ENCODE measurements at regions not wholly inside any gene's neighbourhood (a gene's known extent, or its start where the extent isn't known, plus 50 kb on each side); places are given as distances from the start of the nearest gene placed in this dataset.

DNA sequence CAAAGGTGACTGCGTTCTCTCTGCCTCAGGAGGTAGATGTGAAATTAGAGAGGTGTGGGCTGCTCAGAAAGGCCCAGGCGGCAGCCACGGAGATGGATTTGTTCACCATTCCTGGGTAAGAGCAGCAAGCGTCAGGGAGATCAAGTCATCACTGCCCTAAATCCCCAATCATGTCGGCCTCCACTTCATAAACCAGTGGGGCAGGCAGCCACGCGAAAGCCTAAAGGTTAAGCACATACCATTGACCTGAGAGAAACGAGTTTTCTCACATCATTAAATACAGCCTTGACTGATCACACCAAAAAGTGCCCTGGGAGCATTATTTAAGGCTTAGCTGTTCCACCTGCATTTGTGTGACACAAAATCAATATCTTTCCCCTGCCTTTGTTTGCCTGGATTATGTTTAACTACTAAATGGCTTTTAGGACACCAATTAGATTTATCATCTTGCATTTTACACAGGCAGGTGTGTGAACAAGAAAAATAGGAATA, 50.7 kb upstream of the FOXB1 start:
- no peak overlapping the region for H3K9ac ChIP-seq (ENCODE audit: low read length in 5 of 5)
- H3K4me3 ChIP-seq (ENCODE audit: low read depth in 1 of 5, low read length in 5 of 5): no peak overlapping the region
- H3K36me3 ChIP-seq (ENCODE audit: control insufficient read depth in 5 of 5, insufficient read depth in 5 of 5, low read length in 5 of 5): no peaks in the 10 kb centered on the region
- peaks cover 4 to 12% (median 11%) of the 10 kb centered on the region in 5 donors for H3K9me3 ChIP-seq (ENCODE audit: control insufficient read depth in 5 of 5, low read length in 5 of 5)
- H3K4me1 ChIP-seq (ENCODE audit: control insufficient read depth in 5 of 5, insufficient read depth in 5 of 5, low read length in 5 of 5): no peaks in the 10 kb centered on the region
- H3K27me3 ChIP-seq (ENCODE audit: control insufficient read depth in 5 of 5, insufficient read depth in 4 of 5, low read length in 5 of 5): peaks cover 0 to 5% (median 0%) of the 10 kb centered on the region in 5 donors
- no peak overlapping the region for H3K27ac ChIP-seq (ENCODE audit: low read depth, low read length)

DNA sequence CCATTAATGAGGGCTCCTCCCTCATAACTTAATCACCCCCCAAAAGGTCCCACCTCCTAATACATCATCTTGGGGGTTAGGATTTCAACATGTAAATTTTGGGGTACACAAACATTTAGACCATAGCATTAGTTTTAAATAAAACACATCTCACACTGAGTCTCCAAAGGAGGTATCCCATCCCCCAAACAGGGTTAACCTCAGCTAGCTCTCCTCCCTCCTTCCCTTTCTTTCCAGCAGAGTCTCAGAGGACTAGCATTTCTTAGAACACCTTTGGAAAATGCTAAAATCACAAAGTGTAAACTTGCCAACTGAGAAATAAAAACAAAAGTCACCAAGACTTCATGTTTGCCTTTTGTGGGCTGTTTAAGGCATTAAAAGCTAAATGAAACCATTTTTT, 51.2 kb upstream of the FOXB1 start:
- Histone ChIP-seq H3K9me3 (ENCODE audit: control insufficient read depth in 5 of 5, low read length in 5 of 5) (peaks cover 4 to 11% (median 7%) of the 10 kb centered on the region in 5 donors), H3K4me3 (ENCODE audit: low read depth in 1 of 5, low read length in 5 of 5) (no peak overlapping the region), H3K27ac (ENCODE audit: low read depth, low read length) (no peak overlapping the region), H3K4me1 (ENCODE audit: control insufficient read depth in 5 of 5, insufficient read depth in 5 of 5, low read length in 5 of 5) (no peaks in the 10 kb centered on the region), H3K36me3 (ENCODE audit: control insufficient read depth in 5 of 5, insufficient read depth in 5 of 5, low read length in 5 of 5) (no peaks in the 10 kb centered on the region), H3K9ac (ENCODE audit: low read length in 5 of 5) (no peak overlapping the region), H3K27me3 (ENCODE audit: control insufficient read depth in 5 of 5, insufficient read depth in 4 of 5, low read length in 5 of 5) (peaks cover 0 to 5% (median 0%) of the 10 kb centered on the region in 5 donors)

DNA sequence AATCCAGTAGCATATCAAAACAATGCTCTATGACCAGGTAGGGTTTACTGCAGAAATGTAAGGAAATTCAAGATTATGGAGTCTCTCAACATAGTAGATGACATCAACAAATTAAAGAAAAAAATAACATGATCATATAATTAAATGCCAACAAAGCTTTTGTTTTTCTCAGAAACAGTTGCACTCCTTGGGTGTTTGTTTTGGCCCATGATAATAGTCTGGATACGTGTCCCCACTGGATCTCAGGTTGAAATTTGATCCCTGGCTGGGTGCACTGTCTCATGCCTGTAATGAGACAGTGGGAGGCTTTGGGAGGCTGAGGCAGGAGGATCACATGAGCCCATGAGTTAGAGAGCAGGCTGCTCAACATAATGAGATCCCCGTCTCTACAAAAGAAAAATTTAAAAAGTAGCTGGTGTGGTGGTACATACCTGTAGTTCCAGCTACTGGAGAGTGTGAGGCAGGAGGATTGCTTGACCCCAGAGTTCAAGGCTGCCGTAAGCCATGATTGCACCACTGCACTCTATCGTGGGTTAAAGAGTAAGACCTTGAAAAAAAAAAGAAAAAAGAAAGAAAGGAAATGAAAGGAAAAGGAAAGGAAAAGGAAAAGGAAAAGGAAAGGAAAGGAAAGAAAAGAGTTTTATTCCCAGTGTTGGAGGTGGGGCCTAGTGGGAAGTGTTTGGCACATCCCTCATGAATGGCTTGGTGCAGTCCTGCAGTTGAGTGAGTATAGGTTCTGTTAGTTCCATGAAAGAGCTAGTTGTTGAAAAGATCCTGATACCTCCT, 53.3 kb upstream of the FOXB1 start:
- H3K9me3 ChIP-seq (ENCODE audit: control insufficient read depth in 5 of 5, low read length in 5 of 5): peaks cover 3 to 6% (median 3%) of the 10 kb centered on the region in 5 donors
- peaks cover 0 to 5% (median 0%) of the 10 kb centered on the region in 5 donors for H3K27me3 ChIP-seq (ENCODE audit: control insufficient read depth in 5 of 5, insufficient read depth in 4 of 5, low read length in 5 of 5)
- no peak overlapping the region for H3K27ac ChIP-seq (ENCODE audit: low read depth, low read length)
- H3K4me3 ChIP-seq (ENCODE audit: low read depth in 1 of 5, low read length in 5 of 5): no peak overlapping the region
- H3K4me1 ChIP-seq (ENCODE audit: control insufficient read depth in 5 of 5, insufficient read depth in 5 of 5, low read length in 5 of 5): no peaks in the 10 kb centered on the region
- H3K36me3 ChIP-seq (ENCODE audit: control insufficient read depth in 5 of 5, insufficient read depth in 5 of 5, low read length in 5 of 5): no peaks in the 10 kb centered on the region
- H3K9ac ChIP-seq (ENCODE audit: low read length in 5 of 5): no peak overlapping the region

DNA sequence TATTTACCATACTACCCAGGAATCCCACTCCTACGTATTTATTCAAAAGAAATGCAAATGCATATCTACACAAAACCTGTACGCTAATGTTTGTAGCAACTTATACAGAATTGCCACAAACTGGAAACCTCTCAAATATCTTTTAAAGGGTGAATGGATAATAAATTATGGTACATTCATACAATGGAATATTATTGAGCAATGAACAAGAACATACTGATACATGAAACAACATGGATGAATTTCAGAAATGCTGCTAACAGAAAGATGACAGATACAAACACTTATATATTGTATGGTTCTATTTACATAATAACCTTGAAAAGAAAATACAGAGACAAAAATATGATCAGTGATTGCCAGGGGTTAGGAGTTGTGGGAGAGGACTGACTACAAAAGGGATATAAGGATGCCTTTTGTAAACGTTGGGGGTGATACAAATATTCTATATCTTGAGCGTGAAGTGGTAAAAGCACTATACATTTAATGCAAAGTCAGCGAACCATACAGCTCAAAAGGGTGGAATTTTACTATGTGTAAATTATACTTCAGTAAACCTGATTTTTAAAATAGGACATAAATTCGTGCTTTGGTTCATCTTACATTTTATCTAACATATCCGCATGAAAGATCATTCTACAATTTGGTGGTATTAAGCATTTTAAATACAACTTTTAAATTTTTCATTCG, 55.0 kb upstream of the FOXB1 start:
- Histone ChIP-seq H3K9me3 (ENCODE audit: control insufficient read depth in 5 of 5, low read length in 5 of 5) (peaks cover 0 to 4% (median 0%) of the 10 kb centered on the region in 5 donors), H3K27ac (ENCODE audit: low read depth, low read length) (no peak overlapping the region), H3K36me3 (ENCODE audit: control insufficient read depth in 5 of 5, insufficient read depth in 5 of 5, low read length in 5 of 5) (no peaks in the 10 kb centered on the region), H3K27me3 (ENCODE audit: control insufficient read depth in 5 of 5, insufficient read depth in 4 of 5, low read length in 5 of 5) (peaks cover 0 to 5% (median 0%) of the 10 kb centered on the region in 5 donors), H3K9ac (ENCODE audit: low read length in 5 of 5) (no peak overlapping the region), H3K4me3 (ENCODE audit: low read depth in 1 of 5, low read length in 5 of 5) (no peak overlapping the region), H3K4me1 (ENCODE audit: control insufficient read depth in 5 of 5, insufficient read depth in 5 of 5, low read length in 5 of 5) (no peaks in the 10 kb centered on the region)

DNA sequence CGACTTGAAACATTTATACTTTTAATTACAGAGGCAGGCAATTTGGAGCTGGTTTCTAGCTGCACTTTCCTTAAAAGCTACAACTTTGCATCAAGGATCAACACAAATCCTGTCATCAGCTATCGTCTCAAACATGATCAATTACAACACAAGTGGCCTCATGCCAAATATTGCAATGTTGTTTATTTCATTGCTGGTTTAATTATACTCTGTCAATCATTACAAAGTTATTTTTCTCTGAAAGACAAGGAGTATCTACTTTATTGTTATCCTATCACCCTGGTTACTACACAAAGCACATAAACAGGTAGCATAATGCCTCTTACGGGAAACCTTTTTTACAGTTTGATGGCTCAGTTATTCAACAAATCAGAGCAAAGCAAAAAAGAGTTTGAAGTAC, 58.0 kb upstream of the FOXB1 start:
- Histone ChIP-seq H3K9ac (ENCODE audit: low read length in 5 of 5) (no peak overlapping the region), H3K9me3 (ENCODE audit: control insufficient read depth in 5 of 5, low read length in 5 of 5) (no peaks in the 10 kb centered on the region), H3K4me1 (ENCODE audit: control insufficient read depth in 5 of 5, insufficient read depth in 5 of 5, low read length in 5 of 5) (no peaks in the 10 kb centered on the region), H3K4me3 (ENCODE audit: low read depth in 1 of 5, low read length in 5 of 5) (no peak overlapping the region), H3K27me3 (ENCODE audit: control insufficient read depth in 5 of 5, insufficient read depth in 4 of 5, low read length in 5 of 5) (peaks cover 0 to under 1% (median 0%) of the 10 kb centered on the region in 5 donors), H3K27ac (ENCODE audit: low read depth, low read length) (no peak overlapping the region), H3K36me3 (ENCODE audit: control insufficient read depth in 5 of 5, insufficient read depth in 5 of 5, low read length in 5 of 5) (no peaks in the 10 kb centered on the region)

DNA sequence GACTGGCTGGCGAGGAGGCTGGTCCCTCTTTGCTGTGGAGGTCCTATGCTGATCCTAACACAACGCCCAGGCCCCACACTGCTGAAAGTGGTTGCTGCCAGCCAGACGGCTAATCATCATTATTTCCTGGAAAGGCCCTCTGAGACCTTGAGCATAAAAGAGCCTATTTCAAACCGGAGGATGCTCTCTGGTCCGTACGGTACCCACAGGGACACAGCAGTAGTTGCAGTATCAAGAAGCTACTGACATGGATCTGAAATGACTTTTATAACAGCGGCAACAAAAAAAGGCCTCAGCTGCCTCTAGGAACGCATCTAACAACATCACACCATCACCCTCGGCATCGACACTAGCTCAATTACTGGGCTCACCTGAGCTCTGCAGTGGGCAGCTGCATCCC, 59.1 kb upstream of the FOXB1 start:
- Histone ChIP-seq H3K27ac (ENCODE audit: low read depth, low read length) (no peak overlapping the region), H3K36me3 (ENCODE audit: control insufficient read depth in 5 of 5, insufficient read depth in 5 of 5, low read length in 5 of 5) (no peaks in the 10 kb centered on the region), H3K4me1 (ENCODE audit: control insufficient read depth in 5 of 5, insufficient read depth in 5 of 5, low read length in 5 of 5) (no peaks in the 10 kb centered on the region), H3K27me3 (ENCODE audit: control insufficient read depth in 5 of 5, insufficient read depth in 4 of 5, low read length in 5 of 5) (peaks cover 0 to 5% (median 0%) of the 10 kb centered on the region in 5 donors), H3K9ac (ENCODE audit: low read length in 5 of 5) (no peak overlapping the region), H3K4me3 (ENCODE audit: low read depth in 1 of 5, low read length in 5 of 5) (no peak overlapping the region), H3K9me3 (ENCODE audit: control insufficient read depth in 5 of 5, low read length in 5 of 5) (no peaks in the 10 kb centered on the region)

DNA sequence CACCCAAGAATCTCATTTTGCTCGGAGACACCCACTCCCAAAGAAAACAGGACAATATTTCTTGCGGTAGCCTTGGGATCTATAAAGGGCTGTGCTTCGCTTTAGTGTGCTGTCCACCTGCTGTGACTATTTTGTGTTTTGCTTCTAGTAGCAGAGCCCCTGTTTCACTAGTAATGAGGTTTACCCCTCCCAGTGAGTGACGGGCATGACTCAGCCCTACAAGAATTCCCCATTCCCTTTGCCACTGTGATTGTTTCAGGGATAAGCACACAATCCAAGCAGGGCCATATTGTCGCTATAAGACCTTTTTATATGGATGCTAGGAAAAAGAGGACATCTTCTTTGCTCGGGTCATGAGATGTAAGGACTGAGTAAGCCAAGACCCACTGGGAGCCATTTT, 62.5 kb upstream of the FOXB1 start:
- H3K9ac ChIP-seq (ENCODE audit: low read length in 5 of 5): no peak overlapping the region
- peaks cover 0 to 3% (median 0%) of the 10 kb centered on the region in 5 donors for H3K4me1 ChIP-seq (ENCODE audit: control insufficient read depth in 5 of 5, insufficient read depth in 5 of 5, low read length in 5 of 5)
- no peaks in the 10 kb centered on the region for H3K9me3 ChIP-seq (ENCODE audit: control insufficient read depth in 5 of 5, low read length in 5 of 5)
- no peak overlapping the region for H3K27ac ChIP-seq (ENCODE audit: low read depth, low read length)
- H3K4me3 ChIP-seq (ENCODE audit: low read depth in 1 of 5, low read length in 5 of 5): no peak overlapping the region
- peaks cover 6 to 14% (median 7%) of the 10 kb centered on the region in 5 donors for H3K27me3 ChIP-seq (ENCODE audit: control insufficient read depth in 5 of 5, insufficient read depth in 4 of 5, low read length in 5 of 5)
- H3K36me3 ChIP-seq (ENCODE audit: control insufficient read depth in 5 of 5, insufficient read depth in 5 of 5, low read length in 5 of 5): no peaks in the 10 kb centered on the region

DNA sequence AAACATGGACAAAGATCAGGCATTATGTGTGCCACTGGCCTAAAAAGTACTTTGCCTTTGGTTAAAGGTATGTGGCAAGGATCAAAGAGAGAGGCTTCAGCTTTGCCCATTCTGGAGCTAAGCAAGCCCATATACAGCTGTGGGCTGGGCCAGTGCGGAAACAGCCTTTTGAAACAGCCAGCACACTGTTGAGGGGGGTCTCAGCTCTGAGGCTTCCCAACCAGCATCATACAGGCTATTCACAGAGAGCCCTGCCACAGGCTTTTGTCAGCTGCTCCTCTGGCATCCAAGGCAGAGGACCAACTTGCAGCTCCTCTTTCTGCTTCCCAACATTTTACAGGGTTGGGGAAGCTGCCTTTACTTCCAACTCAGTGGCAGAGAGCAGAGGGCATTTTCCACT, 63.2 kb upstream of the FOXB1 start:
- Histone ChIP-seq H3K9ac (ENCODE audit: low read length in 5 of 5) (no peak overlapping the region), H3K27ac (ENCODE audit: low read depth, low read length) (no peak overlapping the region), H3K9me3 (ENCODE audit: control insufficient read depth in 5 of 5, low read length in 5 of 5) (no peaks in the 10 kb centered on the region), H3K4me3 (ENCODE audit: low read depth in 1 of 5, low read length in 5 of 5) (no peak overlapping the region), H3K27me3 (ENCODE audit: control insufficient read depth in 5 of 5, insufficient read depth in 4 of 5, low read length in 5 of 5) (peaks cover 6 to 14% (median 12%) of the 10 kb centered on the region in 5 donors), H3K4me1 (ENCODE audit: control insufficient read depth in 5 of 5, insufficient read depth in 5 of 5, low read length in 5 of 5) (peaks cover 0 to 3% (median 0%) of the 10 kb centered on the region in 5 donors), H3K36me3 (ENCODE audit: control insufficient read depth in 5 of 5, insufficient read depth in 5 of 5, low read length in 5 of 5) (no peaks in the 10 kb centered on the region)

DNA sequence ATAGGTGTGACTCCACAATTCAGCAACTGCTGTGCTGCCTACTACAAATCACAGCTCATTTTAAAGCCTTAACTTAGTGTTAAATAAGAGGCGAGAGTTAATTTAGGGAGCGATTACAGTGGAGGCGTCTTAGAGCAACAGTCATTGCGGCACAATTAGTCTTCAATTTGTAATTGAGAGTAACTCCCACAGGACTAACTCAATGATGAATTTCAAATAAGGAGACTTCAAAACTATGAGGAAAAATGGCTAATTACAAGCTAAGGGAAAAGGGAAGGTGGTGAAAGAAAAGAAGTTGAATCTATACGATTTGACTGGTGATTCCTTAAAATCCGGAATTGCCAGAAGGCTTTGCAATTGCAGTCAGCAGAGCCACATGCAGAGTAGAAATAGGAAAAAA, 63.7 kb upstream of the FOXB1 start:
- no peak overlapping the region for H3K9ac ChIP-seq (ENCODE audit: low read length in 5 of 5)
- H3K27ac ChIP-seq (ENCODE audit: low read depth, low read length): no peak overlapping the region
- no peaks in the 10 kb centered on the region for H3K36me3 ChIP-seq (ENCODE audit: control insufficient read depth in 5 of 5, insufficient read depth in 5 of 5, low read length in 5 of 5)
- H3K27me3 ChIP-seq (ENCODE audit: control insufficient read depth in 5 of 5, insufficient read depth in 4 of 5, low read length in 5 of 5): peaks cover 6 to 14% (median 12%) of the 10 kb centered on the region in 5 donors
- H3K9me3 ChIP-seq (ENCODE audit: control insufficient read depth in 5 of 5, low read length in 5 of 5): no peaks in the 10 kb centered on the region
- no peak overlapping the region for H3K4me3 ChIP-seq (ENCODE audit: low read depth in 1 of 5, low read length in 5 of 5)
- H3K4me1 ChIP-seq (ENCODE audit: control insufficient read depth in 5 of 5, insufficient read depth in 5 of 5, low read length in 5 of 5): peaks cover 0 to 3% (median 0%) of the 10 kb centered on the region in 5 donors

DNA sequence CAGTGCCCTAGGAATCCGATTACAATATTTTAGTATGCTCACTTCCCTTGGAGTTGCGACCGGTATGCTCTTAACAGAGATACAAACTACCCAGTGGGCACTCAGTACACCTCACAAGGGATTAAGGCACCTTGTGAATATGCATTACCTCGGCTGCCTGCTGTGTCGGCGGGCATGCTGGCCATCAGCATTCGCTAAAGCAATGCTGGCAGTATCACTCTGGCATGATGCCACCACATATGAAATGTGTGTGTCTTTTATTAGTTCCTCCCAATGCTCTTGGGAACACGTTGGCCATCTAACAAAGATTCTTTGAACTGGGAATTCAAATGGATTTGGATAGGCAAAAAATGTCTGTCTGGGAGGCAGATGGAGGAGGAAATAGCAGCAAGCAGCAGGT, 67.4 kb upstream of the FOXB1 start:
- peaks cover 6 to 16% (median 14%) of the 10 kb centered on the region in 5 donors for H3K27me3 ChIP-seq (ENCODE audit: control insufficient read depth in 5 of 5, insufficient read depth in 4 of 5, low read length in 5 of 5)
- no peak overlapping the region for H3K27ac ChIP-seq (ENCODE audit: low read depth, low read length)
- peaks cover 0 to 3% (median 0%) of the 10 kb centered on the region in 5 donors for H3K4me1 ChIP-seq (ENCODE audit: control insufficient read depth in 5 of 5, insufficient read depth in 5 of 5, low read length in 5 of 5)
- no peaks in the 10 kb centered on the region for H3K9me3 ChIP-seq (ENCODE audit: control insufficient read depth in 5 of 5, low read length in 5 of 5)
- H3K4me3 ChIP-seq (ENCODE audit: low read depth in 1 of 5, low read length in 5 of 5): no peak overlapping the region
- H3K9ac ChIP-seq (ENCODE audit: low read length in 5 of 5): no peak overlapping the region
- H3K36me3 ChIP-seq (ENCODE audit: control insufficient read depth in 5 of 5, insufficient read depth in 5 of 5, low read length in 5 of 5): no peaks in the 10 kb centered on the region

Data from subcutaneous abdominal adipose tissue (tissue), 5 donors.